ENCODE measurements at regions not wholly inside any gene's neighbourhood (a gene's known extent, or its start where the extent isn't known, plus 50 kb on each side); places are given as distances from the start of the nearest gene placed in this dataset.

GRCh38 chr6:54013966-54014365, 97.3 kb upstream of the MLIP start:
- Histone ChIP-seq H3K36me3 (ENCODE audit: control insufficient read depth, insufficient read depth, low read length) (no peaks in the 10 kb centered on the region), H3K4me1 (peaks cover 20% of the 10 kb centered on the region), H3K4me3 (ENCODE audit: low read depth, low read length) (no peak overlapping the region), H3K27me3 (replicated peaks; ENCODE audit: control insufficient read depth, insufficient read depth, low read length) (no peaks in the 10 kb centered on the region), H3K9me3 (no peaks in the 10 kb centered on the region)
- ChIA-PET POLR2A (no interaction called here), CTCF (no interaction called here)
- Mint-ChIP-seq H3K9me3 (ENCODE audit: unreplicated experiment) (no peaks in the 10 kb centered on the region), H3K27me3 (ENCODE audit: insufficient read depth, unreplicated experiment) (peaks cover 3% of the 10 kb centered on the region), H3K27ac (ENCODE audit: unreplicated experiment) (no peak overlapping the region), H3K36me3 (ENCODE audit: insufficient read depth, unreplicated experiment) (no peaks in the 10 kb centered on the region), H3K4me1 (ENCODE audit: low read depth, unreplicated experiment) (peaks cover 2% of the 10 kb centered on the region), H3K4me3 (ENCODE audit: unreplicated experiment) (no peak overlapping the region)
- DNase-seq: no peak
- no peak for TF ChIP-seq CTCF (IDR thresholded peaks at IDR 0.05; ENCODE audit: insufficient read depth in 1 of 2, low read depth in 1 of 2, low read length in 1 of 2, severe bottlenecking in 1 of 2, unreplicated experiment in 1 of 2)
- intact Hi-C loops (cut with micrococcal nuclease; ENCODE audit: unreplicated experiment): no loop called here
- BruUV-seq (replicated peaks): no TSS peak

GRCh38 chr6:54014440-54014839, 96.8 kb upstream of the MLIP start:
- no peaks in the 10 kb centered on the region for H3K9me3 Mint-ChIP-seq (ENCODE audit: unreplicated experiment)
- DNase-seq: no peak
- ChIA-PET POLR2A (no interaction called here), CTCF (no interaction called here)
- no peaks in the 10 kb centered on the region for H3K4me1 Mint-ChIP-seq (ENCODE audit: low read depth, unreplicated experiment)
- TF ChIP-seq CTCF (IDR thresholded peaks at IDR 0.05; ENCODE audit: insufficient read depth in 1 of 2, low read depth in 1 of 2, low read length in 1 of 2, severe bottlenecking in 1 of 2, unreplicated experiment in 1 of 2): no peak
- H3K27me3 Mint-ChIP-seq (ENCODE audit: insufficient read depth, unreplicated experiment): peaks cover 3% of the 10 kb centered on the region
- H3K4me3 ChIP-seq (ENCODE audit: low read depth, low read length): no peak overlapping the region
- no peaks in the 10 kb centered on the region for H3K36me3 Mint-ChIP-seq (ENCODE audit: insufficient read depth, unreplicated experiment)
- no peak overlapping the region for H3K27ac Mint-ChIP-seq (ENCODE audit: unreplicated experiment)
- no peaks in the 10 kb centered on the region for H3K27me3 ChIP-seq (replicated peaks; ENCODE audit: control insufficient read depth, insufficient read depth, low read length)
- H3K36me3 ChIP-seq (ENCODE audit: control insufficient read depth, insufficient read depth, low read length): no peaks in the 10 kb centered on the region
- peaks cover 17% of the 10 kb centered on the region for H3K4me1 ChIP-seq
- intact Hi-C loops (cut with micrococcal nuclease; ENCODE audit: unreplicated experiment): no loop called here
- no TSS peak for BruUV-seq (replicated peaks)
- H3K9me3 ChIP-seq: no peaks in the 10 kb centered on the region
- H3K4me3 Mint-ChIP-seq (ENCODE audit: unreplicated experiment): no peak overlapping the region

GRCh38 chr6:54017877-54018276, 93.4 kb upstream of the MLIP start:
- H3K36me3 Mint-ChIP-seq (ENCODE audit: insufficient read depth, unreplicated experiment): no peaks in the 10 kb centered on the region
- no peak overlapping the region for H3K27ac Mint-ChIP-seq (ENCODE audit: unreplicated experiment)
- no peaks in the 10 kb centered on the region for H3K27me3 ChIP-seq (replicated peaks; ENCODE audit: control insufficient read depth, insufficient read depth, low read length)
- POLR2A ChIA-PET: no interaction called here
- H3K4me3 Mint-ChIP-seq (ENCODE audit: unreplicated experiment): no peak overlapping the region
- H3K4me1 ChIP-seq: no peaks in the 10 kb centered on the region
- H3K4me1 Mint-ChIP-seq (ENCODE audit: low read depth, unreplicated experiment): no peaks in the 10 kb centered on the region
- CTCF ChIA-PET: no interaction called here
- intact Hi-C loops (cut with micrococcal nuclease; ENCODE audit: unreplicated experiment): no loop called here
- BruUV-seq (replicated peaks): no TSS peak
- TF ChIP-seq CTCF (IDR thresholded peaks at IDR 0.05; ENCODE audit: insufficient read depth in 1 of 2, low read depth in 1 of 2, low read length in 1 of 2, severe bottlenecking in 1 of 2, unreplicated experiment in 1 of 2): no peak
- H3K9me3 ChIP-seq: no peaks in the 10 kb centered on the region
- H3K9me3 Mint-ChIP-seq (ENCODE audit: unreplicated experiment): no peaks in the 10 kb centered on the region
- H3K4me3 ChIP-seq (ENCODE audit: low read depth, low read length): no peak overlapping the region
- H3K36me3 ChIP-seq (ENCODE audit: control insufficient read depth, insufficient read depth, low read length): no peaks in the 10 kb centered on the region
- no peak for DNase-seq
- H3K27me3 Mint-ChIP-seq (ENCODE audit: insufficient read depth, unreplicated experiment): peaks cover 3% of the 10 kb centered on the region
